Central memory CD4-positive, alpha-beta T cell (primary cell): ENCODE measurements at regions not wholly inside any gene's neighbourhood (a gene's known extent, or its start where the extent isn't known, plus 50 kb on each side); places are given as distances from the start of the nearest gene placed in this dataset.
"Not testable (repeated sequence)": the region's sequence is repeated elsewhere in the genome, so short reads cannot be mapped to it uniquely, and the experiment has no call there.

Source experiments
- DNase-seq: peaks from one replicate; pipeline ENCODE4 v3.0.0; 2022

- no peak for DNase-seq
Measured at GRCh38 chr4:164529486-164529885, 224.4 kb upstream of the SMIM31 start.

- DNase-seq = no peak
Measured at GRCh38 chr4:164531336-164531735, 222.6 kb upstream of the SMIM31 start.

- no peak for DNase-seq
Measured at GRCh38 chr4:164536814-164537213, 217.1 kb upstream of the SMIM31 start.

- no peak for DNase-seq
Measured at GRCh38 chr4:164538097-164538496, 215.8 kb upstream of the SMIM31 start.

- DNase-seq = no peak
Measured at GRCh38 chr4:164540987-164541386, 212.9 kb upstream of the SMIM31 start.

GRCh38 chr4:164542431-164542830 lies 211.5 kb upstream of the SMIM31 start:
- no peak for DNase-seq

GRCh38 chr4:164550989-164551712 lies 202.8 kb upstream of the SMIM31 start:
- DNase-seq = no peak

GRCh38 chr4:164551713-164552040 lies 202.3 kb upstream of the SMIM31 start:
- no peak for DNase-seq

- no peak for DNase-seq
Measured at GRCh38 chr4:164571593-164572390, 182.1 kb upstream of the SMIM31 start.

GRCh38 chr4:164572877-164573279 lies 181.1 kb upstream of the SMIM31 start:
- no peak for DNase-seq

- DNase-seq = no peak
Measured at GRCh38 chr4:164575861-164576260, 178.1 kb upstream of the SMIM31 start.

- no peak for DNase-seq
Measured at GRCh38 chr4:164579270-164579942, 174.5 kb upstream of the SMIM31 start.

- no peak for DNase-seq
Measured at GRCh38 chr4:164591666-164592065, 162.3 kb upstream of the SMIM31 start.

GRCh38 chr4:164595751-164596150 lies 158.2 kb upstream of the SMIM31 start:
- DNase-seq = no peak

- no peak for DNase-seq
Measured at GRCh38 chr4:164596318-164596878, 157.5 kb upstream of the SMIM31 start.

GRCh38 chr4:164596927-164597326 lies 157.0 kb upstream of the SMIM31 start:
- no peak for DNase-seq

- DNase-seq = no peak
Measured at GRCh38 chr4:164601653-164602052, 152.3 kb upstream of the SMIM31 start.

GRCh38 chr4:164605791-164606190 lies 148.1 kb upstream of the SMIM31 start:
- not testable (repeated sequence) for DNase-seq

GRCh38 chr4:164606478-164606877 lies 147.5 kb upstream of the SMIM31 start:
- DNase-seq = no peak

- DNase-seq = no peak
Measured at GRCh38 chr4:164613256-164613655, 140.7 kb upstream of the SMIM31 start.

GRCh38 chr4:164613792-164614191 lies 140.1 kb upstream of the SMIM31 start:
- DNase-seq = no peak

GRCh38 chr4:164614329-164614728 lies 139.6 kb upstream of the SMIM31 start:
- no peak for DNase-seq

- DNase-seq = no peak
Measured at GRCh38 chr4:164614999-164615398, 138.9 kb upstream of the SMIM31 start.

- DNase-seq = no peak
Measured at GRCh38 chr4:164615964-164616363, 138.0 kb upstream of the SMIM31 start.
